GM12878 (cell line): ENCODE measurements at regions not wholly inside any gene's neighbourhood (a gene's known extent, or its start where the extent isn't known, plus 50 kb on each side); places are given as distances from the start of the nearest gene placed in this dataset.

ENCODE experiments used
- ATAC-seq: fragments of 200-7000 bp; cut with Tn5 transposase; 3 replicates; pipeline ENCODE4 v1.9.1; 2020; ENCODE audit warnings: mild to moderate bottlenecking, moderate library complexity
- BruUV-seq: library from RNA; stranded (reverse); fragments of 400-500 nt; replicated peaks from 2 replicates; lab custom pipeline; 2021; lab: Mats Ljungman, UMichigan
- CTCF ChIA-PET: fragments of 300-600 bp; sonication (Branson Sonifier 250); formaldehyde crosslinking; extraction: SDS; loops from one replicate; lab custom pipeline; 2021; ENCODE audit warnings: inconsistent platforms; lab: Yijun Ruan, JAX
- POLR2A ChIA-PET: fragments of 350-600 bp; formaldehyde crosslinking; extraction: SDS; loops from one replicate; lab custom pipeline; 2021; ENCODE audit warnings: inconsistent platforms; lab: Charles Lee
- RAD21 ChIA-PET: fragments of 300-600 bp; sonication (Branson Sonifier 250); formaldehyde crosslinking; loops from one replicate; lab custom pipeline; 2023; ENCODE audit warnings: antibody characterized with exemption; ENCODE audit not compliant: unreplicated experiment; lab: Charles Lee
- SMC1A ChIA-PET: fragments of 300-600 bp; sonication (Branson Sonifier 250); formaldehyde crosslinking; loops from one replicate; lab custom pipeline; 2023; ENCODE audit not compliant: unreplicated experiment, uncharacterized antibody; lab: Charles Lee
- DNase-seq: peaks from one replicate; pipeline ENCODE4 v3.0.0-alpha.2; 2011; ENCODE audit warnings: low read depth, low spot score
- FAIRE-seq: peaks from 3 replicates; lab custom pipeline; 2011; peaks lifted over from hg19 to GRCh38; lab: Jason Lieb, UNC
- H2AFZ ChIP-seq: 2 replicates; pipeline ENCODE4 v1.6.0; 2011; ENCODE audit warnings: low read depth, low read length, control low read depth; ENCODE audit not compliant: control insufficient read depth
- H3K27ac ChIP-seq: 2 replicates; pipeline ENCODE4 v1.5.1; 2011; ENCODE audit warnings: control low read depth; ENCODE audit not compliant: control insufficient read depth, insufficient read depth
- H3K27me3 ChIP-seq, 2 experiments: replicated peaks in 1 of 2; 2 replicates each; pipeline versions ENCODE4 v1.6.0 to v1.6.1; 2011; ENCODE audit warnings: low read length in 1 of 2; ENCODE audit not compliant: control insufficient read depth in 2 of 2, insufficient read depth in 2 of 2
- H3K36me3 ChIP-seq, 2 experiments: 2 replicates each; pipeline ENCODE4 v1.5.1; 2011; ENCODE audit warnings: low read length in 1 of 2; ENCODE audit not compliant: control insufficient read depth in 2 of 2, insufficient read depth in 2 of 2
- H3K4me1 ChIP-seq: 2 replicates; pipeline ENCODE4 v1.6.1; 2011; ENCODE audit warnings: mild to moderate bottlenecking, low read length, moderate library complexity, mixed read lengths; ENCODE audit not compliant: control insufficient read depth, insufficient read depth
- H3K4me2 ChIP-seq: 2 replicates; pipeline ENCODE4 v1.6.0; 2011; ENCODE audit warnings: control low read depth; ENCODE audit not compliant: control insufficient read depth, insufficient read depth
- H3K4me3 ChIP-seq: fragments of 200-600 bp; sonication (generic); 2 replicates; pipeline ENCODE4 v1.5.1; 2016
- H3K79me2 ChIP-seq: 2 replicates; pipeline ENCODE4 v1.6.0; 2011; ENCODE audit warnings: low read length; ENCODE audit not compliant: control insufficient read depth, insufficient read depth
- H3K9ac ChIP-seq: 2 replicates; pipeline ENCODE4 v1.8.0; 2011; ENCODE audit warnings: low read length, control low read depth, mixed read lengths; ENCODE audit not compliant: control insufficient read depth, insufficient read depth
- H3K9me3 ChIP-seq: replicated peaks from 3 replicates; pipeline ENCODE4 v1.5.1; 2011; ENCODE audit warnings: mild to moderate bottlenecking, low read length; ENCODE audit not compliant: control insufficient read depth, insufficient read depth
- H4K20me1 ChIP-seq: 2 replicates; pipeline ENCODE4 v1.6.0; 2011; ENCODE audit not compliant: control insufficient read depth, insufficient read depth
- LARP7 ChIP-seq: fragments of 450-650 bp; IDR thresholded peaks from 2 replicates; pipeline ENCODE4 v1.6.1; 2017; ENCODE audit warnings: mild to moderate bottlenecking
- NRF1 ChIP-seq: conservative IDR thresholded peaks from 2 replicates; pipeline ENCODE4 v1.6.1; 2011; ENCODE audit warnings: mild to moderate bottlenecking, low read depth, low read length, improper control_type of control experiment
- RELB ChIP-seq: fragments of 450-650 bp; IDR thresholded peaks from 2 replicates; pipeline ENCODE4 v1.6.1; 2017; ENCODE audit warnings: low read depth, mild to moderate bottlenecking, moderate library complexity
- ZBED1 ChIP-seq: IDR thresholded peaks from 2 replicates; pipeline ENCODE4 v1.6.1; 2016; ENCODE audit warnings: borderline replicate concordance
- WGBS: methylation state at CpG from one replicate; pipeline ENCODE4 v1.1.6; 2016; ENCODE audit warnings: low lambda C conversion rate; ENCODE audit not compliant: insufficient replicate concordance, insufficient coverage; ENCODE audit errors: missing lambda C conversion rate; 5-methylcytosine and 5-hydroxymethylcytosine counted together
- in situ Hi-C: fragments of 300-500 bp; cut with MboI; formaldehyde crosslinking; loops from 9 replicates; pipeline ENCODE4 v1.14.3; 2018; ENCODE audit warnings: mixed read lengths
- intact Hi-C: fragments of 100-400 bp; cut with micrococcal nuclease; formaldehyde crosslinking; loops from one replicate; pipeline ENCODE4 v1.14.2; 2022; ENCODE audit not compliant: unreplicated experiment

GRCh38 chr16:35631261-35631945, 2172.0 kb downstream of the TP53TG3F start:
- Histone ChIP-seq H3K4me1 (no peaks in the 10 kb centered on the region), H3K4me3 (no peak overlapping the region), H4K20me1 (no peaks in the 10 kb centered on the region), H3K27me3 (no peaks in the 10 kb centered on the region), H3K9ac (no peak overlapping the region), H2AFZ (no peak overlapping the region), H3K9me3 (no peaks in the 10 kb centered on the region), H3K36me3 (no peaks in the 10 kb centered on the region), H3K4me2 (no peak overlapping the region), H3K27ac (no peak overlapping the region), H3K79me2 (no peaks in the 10 kb centered on the region)
- CTCF ChIA-PET = no interaction called here
- no peak for FAIRE-seq
- SMC1A ChIA-PET = interaction anchor here (0.7 to 4.2 kb wide), 11 partner anchors 12 to 183 kb away, joined by 3 to 11 read pairs (median 4); no protein-coding TSS in a partner anchor
- in situ Hi-C loops (loop anchor here (25.0 kb wide), 2 partner anchors 369 to 869 kb away; no protein-coding TSS in a partner anchor), intact Hi-C loops (no loop called here)
- TF ChIP-seq NRF1 (no peak), RELB (no peak), ZBED1 (no peak), LARP7 (no peak)
- WGBS = 3% methylated on average over 2 of the region's 2 CpGs
- no TSS peak for BruUV-seq
- no peak for DNase-seq
- POLR2A ChIA-PET = no interaction called here
- ATAC-seq = no peak
- RAD21 ChIA-PET = interaction anchor here (1.0 to 1.6 kb wide), 5 partner anchors 9 to 167 kb away, joined by 3 to 5 read pairs (median 3); no protein-coding TSS in a partner anchor
